Keratinocyte (primary cell): ENCODE measurements at regions not wholly inside any gene's neighbourhood (a gene's known extent, or its start where the extent isn't known, plus 50 kb on each side); places are given as distances from the start of the nearest gene placed in this dataset.

Experiments used
- DNase-seq: peaks from one replicate; pipeline ENCODE4 v3.0.0-alpha.2; 2011; ENCODE audit warnings: low read depth, missing footprints, low spot score
- FAIRE-seq: peaks from 2 replicates; lab custom pipeline; 2011; peaks lifted over from hg19 to GRCh38; lab: Jason Lieb, UNC
- H2AFZ ChIP-seq: 2 replicates; pipeline ENCODE4 v1.6.0; 2012; ENCODE audit warnings: low read length, control low read depth, inconsistent platforms; ENCODE audit not compliant: control insufficient read depth
- H3K27ac ChIP-seq: 2 replicates; pipeline ENCODE4 v1.5.1; 2011; ENCODE audit warnings: low read length; ENCODE audit not compliant: control insufficient read depth, insufficient read depth
- H3K27me3 ChIP-seq: 3 replicates; pipeline ENCODE4 v1.6.0; 2011; ENCODE audit warnings: low read length; ENCODE audit not compliant: control insufficient read depth, insufficient read depth; ENCODE audit errors: extremely low read depth
- H3K36me3 ChIP-seq, 2 experiments: 2 replicates in 1 of 2; 3 replicates in 1 of 2; pipeline ENCODE4 v1.5.1; 2011; ENCODE audit warnings: low read length in 2 of 2, mild to moderate bottlenecking in 1 of 2; ENCODE audit not compliant: control insufficient read depth in 2 of 2, insufficient read depth in 2 of 2; ENCODE audit errors: extremely low read depth in 1 of 2
- H3K4me1 ChIP-seq: 3 replicates; pipeline ENCODE4 v1.5.1; 2011; ENCODE audit warnings: low read length; ENCODE audit not compliant: control insufficient read depth, insufficient read depth; ENCODE audit errors: extremely low read depth
- H3K4me2 ChIP-seq: 3 replicates; pipeline ENCODE4 v1.6.0; 2011; ENCODE audit warnings: low read depth, low read length; ENCODE audit not compliant: control insufficient read depth, insufficient read depth; ENCODE audit errors: extremely low read depth
- H3K4me3 ChIP-seq, 3 experiments: fragments of 200-600 bp in 1 of 3; sonication (generic) in 1 of 3; 2 replicates in 2 of 3; 3 replicates in 1 of 3; pipeline ENCODE4 v1.5.1; 2011 to 2016; ENCODE audit warnings: low read length in 3 of 3, mild to moderate bottlenecking in 3 of 3, control low read depth in 2 of 3, inconsistent platforms in 1 of 3, low read depth in 1 of 3, mixed read lengths in 1 of 3, mixed run types in 1 of 3, moderate library complexity in 1 of 3; ENCODE audit not compliant: control insufficient read depth in 2 of 3, insufficient read depth in 2 of 3; ENCODE audit errors: extremely low read depth in 1 of 3
- H3K79me2 ChIP-seq: 2 replicates; pipeline ENCODE4 v1.6.0; 2012; ENCODE audit warnings: low read length; ENCODE audit not compliant: control insufficient read depth, insufficient read depth
- H3K9ac ChIP-seq: 3 replicates; pipeline ENCODE4 v1.6.0; 2011; ENCODE audit warnings: low read length; ENCODE audit not compliant: control insufficient read depth, insufficient read depth; ENCODE audit errors: extremely low read depth
- H3K9me1 ChIP-seq: 3 replicates; pipeline ENCODE4 v1.6.0; 2011; ENCODE audit warnings: low read length; ENCODE audit not compliant: control insufficient read depth, insufficient read depth; ENCODE audit errors: extremely low read depth
- H3K9me3 ChIP-seq: 2 replicates; pipeline ENCODE4 v1.5.1; 2012; ENCODE audit warnings: low read depth, low read length; ENCODE audit not compliant: control insufficient read depth
- H4K20me1 ChIP-seq: 3 replicates; pipeline ENCODE4 v1.6.0; 2011; ENCODE audit warnings: low read length; ENCODE audit not compliant: control insufficient read depth, insufficient read depth; ENCODE audit errors: extremely low read depth
- CTCF ChIP-seq, 3 experiments: IDR thresholded peaks in 1 of 3; conservative IDR thresholded peaks in 1 of 3; optimal IDR thresholded peaks in 1 of 3; 2 replicates in 2 of 3; 3 replicates in 1 of 3; pipeline versions ENCODE3 to v1.5.1; 2011; ENCODE audit warnings: low read length in 3 of 3, mild to moderate bottlenecking in 3 of 3, moderate library complexity in 2 of 3, control low read depth in 1 of 3, inconsistent platforms in 1 of 3; ENCODE audit not compliant: insufficient read depth in 2 of 3; ENCODE audit errors: extremely low read depth in 1 of 3
- EZH2 ChIP-seq: IDR thresholded peaks from one replicate; pipeline ENCODE4 v1.6.1; 2012; ENCODE audit warnings: inconsistent platforms, mild to moderate bottlenecking, low read length, moderate library complexity
- dilution Hi-C: fragments of 300-500 bp; cut with MboI; formaldehyde crosslinking; loops from one replicate; pipeline ENCODE4 v1.7.0; 2020; ENCODE audit warnings: low sequenced_read_pairs; ENCODE audit not compliant: extremely low pct_ligation_motif_present

GRCh38 chr6:166244353-166245045, 63.7 kb downstream of the PRR18 start:
- H3K36me3 ChIP-seq: no peaks in the 10 kb centered on the region
- DNase-seq (no peak), FAIRE-seq (no peak)
- H3K27me3 ChIP-seq: no peaks in the 10 kb centered on the region
- no peaks in the 10 kb centered on the region for H3K79me2 ChIP-seq
- dilution Hi-C loops: no loop called here
- no peak for TF ChIP-seq EZH2
- TF ChIP-seq CTCF (optimal IDR thresholded peaks at IDR 0.05 in 1 of 3, IDR thresholded peaks at IDR 0.05 in 1 of 3, conservative IDR thresholded peaks at IDR 0.05 in 1 of 3; ENCODE audit: extremely low read depth in 1 of 3, insufficient read depth in 2 of 3, low read length in 3 of 3): no peak
- no peaks in the 10 kb centered on the region for H4K20me1 ChIP-seq
- H3K4me3 ChIP-seq: no peak overlapping the region
- H3K4me1 ChIP-seq: no peaks in the 10 kb centered on the region
- no peak overlapping the region for H3K4me2 ChIP-seq
- no peaks in the 10 kb centered on the region for H3K9me1 ChIP-seq
- no peak overlapping the region for H3K9ac ChIP-seq
- H2AFZ ChIP-seq: no peak overlapping the region
- H3K9me3 ChIP-seq: no peaks in the 10 kb centered on the region
- no peak overlapping the region for H3K27ac ChIP-seq

GRCh38 chr6:166242888-166243287, 65.3 kb downstream of the PRR18 start:
- no peak for FAIRE-seq
- H3K4me1 ChIP-seq: no peaks in the 10 kb centered on the region
- no peak overlapping the region for H3K4me2 ChIP-seq
- H3K27ac ChIP-seq: no peak overlapping the region
- no peaks in the 10 kb centered on the region for H3K27me3 ChIP-seq
- H4K20me1 ChIP-seq: no peaks in the 10 kb centered on the region
- no peak for DNase-seq
- no peak overlapping the region for H2AFZ ChIP-seq
- H3K36me3 ChIP-seq: no peaks in the 10 kb centered on the region
- TF ChIP-seq CTCF (optimal IDR thresholded peaks at IDR 0.05 in 1 of 3, IDR thresholded peaks at IDR 0.05 in 1 of 3, conservative IDR thresholded peaks at IDR 0.05 in 1 of 3; ENCODE audit: extremely low read depth in 1 of 3, insufficient read depth in 2 of 3, low read length in 3 of 3): no peak
- no peak for TF ChIP-seq EZH2
- dilution Hi-C loops: no loop called here
- no peaks in the 10 kb centered on the region for H3K9me3 ChIP-seq
- H3K9ac ChIP-seq: no peak overlapping the region
- no peaks in the 10 kb centered on the region for H3K79me2 ChIP-seq
- H3K4me3 ChIP-seq: no peak overlapping the region
- no peaks in the 10 kb centered on the region for H3K9me1 ChIP-seq
